MM.1S (cell line): ENCODE measurements at regions not wholly inside any gene's neighbourhood (a gene's known extent, or its start where the extent isn't known, plus 50 kb on each side); places are given as distances from the start of the nearest gene placed in this dataset.

Experiments used
- DNase-seq: peaks from one replicate; pipeline ENCODE4 v3.0.0-alpha.2; 2015
- H2AFZ ChIP-seq: fragments of 300-600 bp; sonication (generic); 2 replicates; pipeline ENCODE4 v1.6.0; 2016; ENCODE audit warnings: antibody characterized with exemption, low read length
- H3F3A ChIP-seq: fragments of 300-600 bp; sonication (generic); 2 replicates; pipeline ENCODE4 v1.6.1; 2016; ENCODE audit warnings: mild to moderate bottlenecking, antibody characterized with exemption, low read length, moderate library complexity, mixed read lengths; ENCODE audit not compliant: insufficient read depth
- H3K27ac ChIP-seq: fragments of 300-600 bp; sonication (generic); 2 replicates; pipeline ENCODE4 v1.5.1; 2016; ENCODE audit warnings: mild to moderate bottlenecking, low read length
- H3K27me3 ChIP-seq: fragments of 300-600 bp; sonication (generic); replicated peaks from 2 replicates; pipeline ENCODE4 v1.6.0; 2016; ENCODE audit warnings: low read length; ENCODE audit not compliant: insufficient read depth
- H3K36me3 ChIP-seq: fragments of 300-600 bp; sonication (generic); replicated peaks from 2 replicates; pipeline ENCODE4 v1.6.1; 2016; ENCODE audit warnings: mild to moderate bottlenecking, low read length, mixed read lengths; ENCODE audit not compliant: insufficient read depth
- H3K4me1 ChIP-seq: fragments of 300-600 bp; sonication (generic); 2 replicates; pipeline ENCODE4 v1.6.1; 2016; ENCODE audit warnings: low read length, mixed read lengths
- H3K4me2 ChIP-seq: fragments of 300-600 bp; sonication (generic); 2 replicates; pipeline ENCODE4 v1.6.0; 2016; ENCODE audit warnings: low read depth, low read length
- H3K4me3 ChIP-seq: fragments of 300-600 bp; sonication (generic); 2 replicates; pipeline ENCODE4 v1.5.1; 2016; ENCODE audit warnings: low read length, mixed read lengths
- H3K79me2 ChIP-seq: fragments of 300-600 bp; sonication (generic); 2 replicates; pipeline ENCODE4 v1.6.1; 2016; ENCODE audit warnings: mixed run types, low read length, mixed read lengths
- H3K9ac ChIP-seq: fragments of 300-600 bp; sonication (generic); 2 replicates; pipeline ENCODE4 v1.6.1; 2016; ENCODE audit warnings: low read length, mixed read lengths
- H3K9me2 ChIP-seq: fragments of 300-600 bp; sonication (generic); replicated peaks from 2 replicates; pipeline ENCODE4 v1.6.1; 2016; ENCODE audit warnings: mild to moderate bottlenecking, low read length, mixed read lengths; ENCODE audit not compliant: insufficient read depth
- H3K9me3 ChIP-seq: fragments of 300-600 bp; sonication (generic); replicated peaks from 2 replicates; pipeline ENCODE4 v1.6.1; 2016; ENCODE audit warnings: mild to moderate bottlenecking, low read length, mixed read lengths; ENCODE audit not compliant: insufficient read depth
- H4K20me1 ChIP-seq: fragments of 300-600 bp; sonication (generic); 2 replicates; pipeline ENCODE4 v1.6.1; 2016; ENCODE audit warnings: mild to moderate bottlenecking, low read length, moderate library complexity, mixed read lengths; ENCODE audit not compliant: insufficient read depth
- EZH2 ChIP-seq: fragments of 300-600 bp; sonication (generic); optimal IDR thresholded peaks from 2 replicates; pipeline ENCODE3; 2017; ENCODE audit warnings: low read depth, mild to moderate bottlenecking, antibody characterized with exemption, low read length, mixed read lengths
- EZH2phosphoT487 ChIP-seq: fragments of 300-600 bp; sonication (generic); IDR thresholded peaks from 2 replicates; pipeline ENCODE4 v1.6.1; 2018; ENCODE audit warnings: antibody characterized with exemption, low read length
- TF ChIP-seq, protein P1 (sequence below): fragments of 300-600 bp; sonication (generic); IDR thresholded peaks from 2 replicates; pipeline ENCODE4 v1.5.1; 2016; ENCODE audit warnings: antibody characterized with exemption, low read length, mixed read lengths

DNA sequence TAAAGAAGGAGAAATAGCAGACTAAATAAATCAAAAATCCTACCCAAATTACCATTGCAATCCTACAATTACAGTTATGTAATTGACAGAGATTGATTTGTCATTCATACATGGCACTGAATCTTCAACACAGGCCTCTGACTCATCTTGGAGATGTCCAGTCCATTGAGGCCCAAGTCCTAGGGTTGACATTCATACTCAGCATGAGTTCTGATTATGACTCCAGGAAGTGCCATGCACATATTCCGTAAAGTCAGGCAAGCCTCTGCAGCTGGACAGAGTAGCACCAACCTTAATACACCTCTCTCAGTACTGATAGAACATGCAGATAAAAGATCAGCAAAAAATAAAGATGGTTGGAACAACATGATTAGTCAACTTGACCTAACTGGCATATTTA is 353.7 kb upstream of the NFE2L3 start:
- H3K4me3 ChIP-seq: no peak overlapping the region
- H2AFZ ChIP-seq: no peak overlapping the region
- H3K79me2 ChIP-seq: no peaks in the 10 kb centered on the region
- no peak for DNase-seq
- H3K4me1 ChIP-seq: peaks cover 3% of the 10 kb centered on the region; the same call in 1 of the 2 replicates
- H3K27me3 ChIP-seq: no peaks in the 10 kb centered on the region
- H3K9me3 ChIP-seq: no peaks in the 10 kb centered on the region
- H3K27ac ChIP-seq: no peak overlapping the region
- no peak overlapping the region for H3K9ac ChIP-seq
- no peak overlapping the region for H3K4me2 ChIP-seq
- H3F3A ChIP-seq: no peaks in the 10 kb centered on the region
- no peaks in the 10 kb centered on the region for H3K36me3 ChIP-seq
- no peaks in the 10 kb centered on the region for H3K9me2 ChIP-seq
- TF ChIP-seq, protein P1, sequence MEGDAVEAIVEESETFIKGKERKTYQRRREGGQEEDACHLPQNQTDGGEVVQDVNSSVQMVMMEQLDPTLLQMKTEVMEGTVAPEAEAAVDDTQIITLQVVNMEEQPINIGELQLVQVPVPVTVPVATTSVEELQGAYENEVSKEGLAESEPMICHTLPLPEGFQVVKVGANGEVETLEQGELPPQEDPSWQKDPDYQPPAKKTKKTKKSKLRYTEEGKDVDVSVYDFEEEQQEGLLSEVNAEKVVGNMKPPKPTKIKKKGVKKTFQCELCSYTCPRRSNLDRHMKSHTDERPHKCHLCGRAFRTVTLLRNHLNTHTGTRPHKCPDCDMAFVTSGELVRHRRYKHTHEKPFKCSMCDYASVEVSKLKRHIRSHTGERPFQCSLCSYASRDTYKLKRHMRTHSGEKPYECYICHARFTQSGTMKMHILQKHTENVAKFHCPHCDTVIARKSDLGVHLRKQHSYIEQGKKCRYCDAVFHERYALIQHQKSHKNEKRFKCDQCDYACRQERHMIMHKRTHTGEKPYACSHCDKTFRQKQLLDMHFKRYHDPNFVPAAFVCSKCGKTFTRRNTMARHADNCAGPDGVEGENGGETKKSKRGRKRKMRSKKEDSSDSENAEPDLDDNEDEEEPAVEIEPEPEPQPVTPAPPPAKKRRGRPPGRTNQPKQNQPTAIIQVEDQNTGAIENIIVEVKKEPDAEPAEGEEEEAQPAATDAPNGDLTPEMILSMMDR: no peak
- TF ChIP-seq EZH2phosphoT487: no peak
- no peak for TF ChIP-seq EZH2
- H4K20me1 ChIP-seq: no peaks in the 10 kb centered on the region

GRCh38 chr7:25801214-25801613 is 350.8 kb upstream of the NFE2L3 start:
- Histone ChIP-seq H4K20me1 (no peaks in the 10 kb centered on the region), H3K9me2 (no peaks in the 10 kb centered on the region), H3K79me2 (no peaks in the 10 kb centered on the region), H3K27me3 (no peaks in the 10 kb centered on the region), H3K9ac (no peak overlapping the region), H3K4me1 (no peaks in the 10 kb centered on the region), H3K4me3 (no peak overlapping the region), H3K36me3 (no peaks in the 10 kb centered on the region), H3F3A (no peaks in the 10 kb centered on the region), H2AFZ (no peak overlapping the region), H3K27ac (no peak overlapping the region), H3K9me3 (no peaks in the 10 kb centered on the region), H3K4me2 (no peak overlapping the region)
- DNase-seq: no peak
- no peak for TF ChIP-seq EZH2phosphoT487
- no peak for TF ChIP-seq EZH2
- TF ChIP-seq, protein P1: no peak

DNA sequence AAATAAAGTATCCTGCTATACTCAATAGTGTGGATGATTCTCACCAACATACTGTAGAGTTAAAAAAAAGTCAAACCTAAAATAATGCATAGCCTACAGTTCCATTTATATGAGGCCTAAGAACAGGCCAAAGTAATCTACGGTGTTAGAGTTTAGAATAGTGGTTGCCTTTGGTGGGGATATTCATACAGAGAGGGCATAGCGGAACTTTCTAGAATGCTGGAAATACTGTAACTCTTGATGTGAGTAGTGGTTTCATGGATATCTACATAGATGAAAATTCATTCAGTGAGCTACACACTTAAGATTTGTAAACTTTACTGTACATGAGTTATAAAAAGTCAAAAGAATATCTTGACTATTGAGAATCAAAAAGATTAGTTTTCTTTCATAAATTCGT is 349.9 kb upstream of the NFE2L3 start:
- H3K4me2 ChIP-seq: no peak overlapping the region
- no peak overlapping the region for H3K4me3 ChIP-seq
- no peaks in the 10 kb centered on the region for H3K27me3 ChIP-seq
- H2AFZ ChIP-seq: no peak overlapping the region
- DNase-seq: no peak
- no peaks in the 10 kb centered on the region for H3K36me3 ChIP-seq
- H3K79me2 ChIP-seq: no peaks in the 10 kb centered on the region
- no peaks in the 10 kb centered on the region for H4K20me1 ChIP-seq
- H3K4me1 ChIP-seq: no peaks in the 10 kb centered on the region
- H3K9ac ChIP-seq: no peak overlapping the region
- H3K9me3 ChIP-seq: no peaks in the 10 kb centered on the region
- no peak for TF ChIP-seq EZH2
- TF ChIP-seq EZH2phosphoT487: no peak
- TF ChIP-seq, protein P1: no peak
- no peaks in the 10 kb centered on the region for H3F3A ChIP-seq
- no peak overlapping the region for H3K27ac ChIP-seq
- H3K9me2 ChIP-seq: no peaks in the 10 kb centered on the region
